Fibroblast of the aortic adventitia (primary cell): ENCODE measurements at regions not wholly inside any gene's neighbourhood (a gene's known extent, or its start where the extent isn't known, plus 50 kb on each side); places are given as distances from the start of the nearest gene placed in this dataset.

Experiments
- DNase-seq: peaks from one replicate; pipeline ENCODE4 v3.0.0-alpha.2; 2010; ENCODE audit warnings: low read depth
- H3K4me3 ChIP-seq: 2 replicates; pipeline ENCODE4 v1.5.1; 2011; ENCODE audit warnings: low read depth, mild to moderate bottlenecking, control low read depth, low read length, moderate library complexity
- CTCF ChIP-seq: IDR thresholded peaks from 2 replicates; pipeline ENCODE4 v1.5.1; 2011; ENCODE audit warnings: mild to moderate bottlenecking, low read length, control low read depth, inconsistent platforms; ENCODE audit not compliant: insufficient read depth

- no peak for TF ChIP-seq CTCF
- no peak for DNase-seq
These were observed 640.7 kb upstream of the SOX9 start for GRCh38 chr17:71480099-71480498.

GRCh38 chr17:71482625-71483024, 638.2 kb upstream of the SOX9 start:
- DNase-seq, result no peak
- TF ChIP-seq CTCF, result no peak
- no peak overlapping the region for H3K4me3 ChIP-seq

More at GRCh38 chr17:71480099-71480498, 640.7 kb upstream of the SOX9 start:
- H3K4me3 ChIP-seq, result no peak overlapping the region

GRCh38 chr17:71484546-71484945, 636.3 kb upstream of the SOX9 start:
- no peak for DNase-seq
- no peak for TF ChIP-seq CTCF
- H3K4me3 ChIP-seq, result no peak overlapping the region

GRCh38 chr17:71485426-71485825, 635.4 kb upstream of the SOX9 start:
- no peak for TF ChIP-seq CTCF
- H3K4me3 ChIP-seq, result no peak overlapping the region
- no peak for DNase-seq

- no peak for TF ChIP-seq CTCF
- no peak for DNase-seq
- H3K4me3 ChIP-seq, result no peak overlapping the region
These were observed 634.6 kb upstream of the SOX9 start for GRCh38 chr17:71486261-71486660.

GRCh38 chr17:71488851-71489250, 632.0 kb upstream of the SOX9 start:
- no peak for TF ChIP-seq CTCF
- no peak overlapping the region for H3K4me3 ChIP-seq
- no peak for DNase-seq

GRCh38 chr17:71494062-71494855, 626.6 kb upstream of the SOX9 start:
- no peak overlapping the region for H3K4me3 ChIP-seq
- peak; percentile 8 for DNase-seq
- no peak for TF ChIP-seq CTCF
